Heart left ventricle (tissue), 13 donors: ENCODE measurements at regions not wholly inside any gene's neighbourhood (a gene's known extent, or its start where the extent isn't known, plus 50 kb on each side); places are given as distances from the start of the nearest gene placed in this dataset.
"Not testable (repeated sequence)": the region's sequence is repeated elsewhere in the genome, so short reads cannot be mapped to it uniquely, and the experiment has no call there.

Experiments
- POLR2A ChIP-seq, 2 donors: fragments of 450-650 bp; IDR thresholded peaks; one replicate each; pipeline ENCODE4 v1.6.1; 2017; ENCODE audit warnings: antibody characterized with exemption in 2 of 2, mild to moderate bottlenecking in 2 of 2, moderate library complexity in 2 of 2
- TF ChIP-seq, protein P1 (sequence below), 12 donors: fragments of 200-600 bp; sonication (generic) in 4 of 12; IDR thresholded peaks; one replicate each; pipeline versions ENCODE4 v1.5.0 to v1.8.0; 2018 to 2022; ENCODE audit warnings: antibody characterized with exemption in 12 of 12, mild to moderate bottlenecking in 5 of 12
- donor health status: ischemic (EF 13 %, LVEDD 7.1; RV severe dilation, severe dysfunction).
- donor health status: DM: no; HTN: yes; CAD: no.
- donor health status: DM: no; HTN: no; CAD: no.
- donor health status: ischemic (EF 25% LVEDD 6.9; RV normal size, moderate dysfunction).
- donor health status: ischemic (EF 25% LVEDD 5.7; RV mildly dilated, moderate dysfunction).
- donor health status: ischemic (EF 35%, LVEDD 5.7; RV mildly dilated, moderate dysfunction).
- donor health status: nonischemic (EF 11% LVEDD 7.7; RV severe dilation, severe dysfunction).
- donor health status: DM: yes; HTN: yes; CAD: no.
- donor health status: PGD.
- donor health status: ischemic (EF 29% LVEDD 5.4; RV normal size, mild dysfunction).
- donor health status: nonischemic (EF 23%, LVEDD 6.1; RV moderate dilation, normal function).

DNA sequence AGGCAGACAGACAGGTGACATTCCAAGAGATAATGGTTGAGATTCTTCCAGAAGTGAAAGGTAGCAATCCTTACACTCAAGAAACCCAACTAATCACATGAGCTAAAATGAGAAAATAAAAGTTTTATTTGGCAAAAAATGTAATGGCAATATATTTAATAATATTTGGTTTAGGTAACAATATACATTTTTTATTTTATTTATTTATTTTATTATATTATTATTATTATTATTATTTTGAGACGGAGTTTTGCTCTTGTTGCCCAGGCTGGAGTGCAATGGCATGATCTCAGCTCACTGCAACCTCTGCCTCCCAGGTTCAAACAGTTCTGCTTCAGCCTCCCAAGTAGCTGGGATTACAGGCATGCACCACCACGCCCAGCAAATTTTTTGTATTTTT, 74.6 kb upstream of the TET2 start:
- TF ChIP-seq, protein P1, sequence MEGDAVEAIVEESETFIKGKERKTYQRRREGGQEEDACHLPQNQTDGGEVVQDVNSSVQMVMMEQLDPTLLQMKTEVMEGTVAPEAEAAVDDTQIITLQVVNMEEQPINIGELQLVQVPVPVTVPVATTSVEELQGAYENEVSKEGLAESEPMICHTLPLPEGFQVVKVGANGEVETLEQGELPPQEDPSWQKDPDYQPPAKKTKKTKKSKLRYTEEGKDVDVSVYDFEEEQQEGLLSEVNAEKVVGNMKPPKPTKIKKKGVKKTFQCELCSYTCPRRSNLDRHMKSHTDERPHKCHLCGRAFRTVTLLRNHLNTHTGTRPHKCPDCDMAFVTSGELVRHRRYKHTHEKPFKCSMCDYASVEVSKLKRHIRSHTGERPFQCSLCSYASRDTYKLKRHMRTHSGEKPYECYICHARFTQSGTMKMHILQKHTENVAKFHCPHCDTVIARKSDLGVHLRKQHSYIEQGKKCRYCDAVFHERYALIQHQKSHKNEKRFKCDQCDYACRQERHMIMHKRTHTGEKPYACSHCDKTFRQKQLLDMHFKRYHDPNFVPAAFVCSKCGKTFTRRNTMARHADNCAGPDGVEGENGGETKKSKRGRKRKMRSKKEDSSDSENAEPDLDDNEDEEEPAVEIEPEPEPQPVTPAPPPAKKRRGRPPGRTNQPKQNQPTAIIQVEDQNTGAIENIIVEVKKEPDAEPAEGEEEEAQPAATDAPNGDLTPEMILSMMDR (IDR thresholded peaks at IDR 0.05), result not testable (repeated sequence)
- not testable (repeated sequence) for TF ChIP-seq POLR2A (IDR thresholded peaks at IDR 0.05)
